AG08396 (cell line): ENCODE measurements at regions not wholly inside any gene's neighbourhood (a gene's known extent, or its start where the extent isn't known, plus 50 kb on each side); places are given as distances from the start of the nearest gene placed in this dataset.

Experiments used
- DNase-seq: peaks from one replicate; pipeline ENCODE4 v3.0.0; 2012; ENCODE audit warnings: low spot score, mixed read lengths

DNA sequence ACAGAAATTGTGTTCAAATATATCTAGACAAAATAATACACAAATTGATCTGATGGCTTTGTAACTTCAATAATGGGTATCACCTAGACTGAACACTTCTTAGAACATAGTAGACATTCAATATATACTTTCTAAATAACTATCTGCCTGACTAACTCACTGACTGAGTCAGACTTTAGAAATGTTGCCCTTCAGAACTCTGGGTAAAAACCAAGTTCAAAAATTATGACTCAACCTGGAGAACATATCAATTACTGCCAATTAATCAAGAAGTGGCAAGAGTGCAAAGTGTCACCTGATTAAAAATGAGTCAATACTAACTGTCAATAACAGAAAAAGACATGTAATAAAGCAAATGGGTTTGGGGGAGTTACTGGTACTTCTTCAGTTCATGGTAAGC is 144.6 kb upstream of the TMCO5A start:
- DNase-seq = peak; percentile 38

DNA sequence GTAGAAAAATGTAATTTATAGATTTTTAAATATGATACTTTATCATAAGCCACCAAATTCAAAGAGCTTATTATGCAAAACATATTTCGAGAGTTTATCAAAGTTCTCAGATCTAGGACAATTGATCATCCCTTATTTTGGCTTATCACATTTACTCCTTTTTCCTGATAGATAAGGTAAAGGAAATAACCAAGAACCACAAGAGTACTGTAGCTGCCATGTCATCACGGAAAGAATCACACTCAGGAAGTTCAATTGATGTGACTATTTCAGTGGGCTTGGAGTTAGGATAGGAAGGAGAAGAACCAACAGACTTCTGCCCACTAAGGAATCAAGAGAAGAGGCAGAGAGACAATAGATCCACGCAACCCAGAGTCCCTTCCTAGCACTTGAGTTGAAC is 142.7 kb upstream of the TMCO5A start:
- DNase-seq = no peak

DNA sequence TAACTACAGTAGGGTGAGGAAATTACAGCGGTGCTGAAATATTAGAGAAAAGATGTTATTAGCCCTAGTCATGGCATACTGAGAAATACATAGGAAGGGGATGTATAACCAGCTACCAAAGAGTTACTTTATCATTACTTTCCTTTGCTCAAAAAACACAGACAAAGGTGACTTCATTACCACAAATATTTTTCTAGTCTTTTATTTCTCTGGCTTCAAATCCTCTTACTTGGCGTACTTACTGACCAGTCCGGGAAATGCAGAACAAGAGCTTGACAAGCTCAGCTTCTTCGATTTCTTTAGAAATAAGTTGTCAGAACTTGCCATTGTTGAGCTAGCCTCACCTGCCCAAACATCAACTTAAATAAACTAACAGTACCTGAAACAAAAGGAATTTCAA is 142.1 kb upstream of the TMCO5A start:
- DNase-seq = no peak

DNA sequence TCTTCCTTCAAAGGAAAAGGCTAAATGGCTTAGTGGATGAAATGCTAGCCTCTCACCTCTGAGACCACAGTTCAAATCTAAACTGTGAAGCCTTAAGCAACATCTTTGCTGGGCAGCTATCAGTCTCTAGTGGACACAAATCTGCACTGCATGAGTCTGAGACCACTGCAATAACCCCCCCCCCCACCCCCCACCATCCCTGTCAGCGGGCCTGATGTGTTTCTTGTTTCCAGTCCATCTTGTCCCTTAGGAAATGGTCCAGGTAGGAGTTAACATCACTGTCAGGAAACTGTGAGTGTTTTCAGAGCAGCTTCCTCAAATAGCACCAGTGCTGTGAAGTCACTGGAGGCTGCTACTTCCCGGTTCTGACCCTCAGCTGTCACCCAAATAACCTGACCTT is 140.6 kb upstream of the TMCO5A start:
- DNase-seq = no peak

DNA sequence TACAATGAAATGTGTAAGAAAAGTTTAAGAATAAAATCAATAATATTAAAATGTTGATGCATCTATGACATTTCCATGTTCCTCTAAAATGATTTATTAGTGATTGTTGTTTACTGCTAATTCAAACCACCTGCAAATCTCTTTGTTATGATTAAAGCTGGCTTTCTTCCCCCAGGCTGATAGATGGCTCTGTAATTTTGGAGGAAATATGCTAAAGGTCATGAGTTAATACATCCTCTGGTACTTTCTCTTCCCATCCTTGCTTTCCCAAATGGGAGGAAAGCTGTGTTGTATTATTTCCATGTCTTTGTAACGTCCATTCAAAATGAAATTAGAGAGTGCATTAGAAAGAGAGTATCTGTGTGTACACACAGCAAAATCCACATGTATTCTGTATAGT is 139.5 kb upstream of the TMCO5A start:
- no peak for DNase-seq

DNA sequence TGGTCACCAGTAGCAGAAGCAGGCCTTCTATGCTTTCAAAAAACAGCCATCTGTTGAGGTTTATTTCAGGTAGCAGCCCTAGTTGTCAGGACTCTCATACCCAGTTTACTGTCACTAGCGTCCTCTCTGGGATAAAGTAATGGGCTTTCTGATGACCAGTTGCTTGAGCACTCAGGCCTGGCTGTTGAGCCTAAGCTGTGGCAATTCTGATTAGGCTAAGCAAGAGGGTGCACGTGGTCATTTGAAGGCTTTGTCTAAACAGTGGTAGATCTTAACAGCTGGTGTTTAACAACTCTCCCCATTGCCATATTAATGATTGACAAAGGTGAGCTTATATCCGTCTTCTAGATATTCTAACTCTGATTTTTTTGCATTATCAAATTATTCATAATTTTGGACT is 132.9 kb upstream of the TMCO5A start:
- no peak for DNase-seq

DNA sequence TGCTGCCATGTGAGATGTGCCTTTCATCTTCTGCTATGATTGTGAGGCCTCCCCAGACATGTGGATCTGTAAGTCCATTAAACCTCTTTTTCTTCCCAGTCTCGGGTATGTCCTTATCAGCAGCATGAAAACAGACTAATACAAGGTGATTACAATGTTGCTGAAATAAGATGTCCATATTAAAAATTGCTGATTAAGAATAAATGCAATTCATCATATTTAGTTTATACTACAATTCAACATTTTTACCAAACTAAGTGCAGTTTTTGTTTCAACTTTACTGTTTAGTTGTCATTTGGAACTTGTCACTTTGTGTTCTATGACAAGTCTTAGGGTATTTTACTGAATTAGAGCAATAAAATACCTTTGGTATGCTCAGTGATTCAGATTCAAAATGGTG is 127.6 kb upstream of the TMCO5A start:
- no peak for DNase-seq

DNA sequence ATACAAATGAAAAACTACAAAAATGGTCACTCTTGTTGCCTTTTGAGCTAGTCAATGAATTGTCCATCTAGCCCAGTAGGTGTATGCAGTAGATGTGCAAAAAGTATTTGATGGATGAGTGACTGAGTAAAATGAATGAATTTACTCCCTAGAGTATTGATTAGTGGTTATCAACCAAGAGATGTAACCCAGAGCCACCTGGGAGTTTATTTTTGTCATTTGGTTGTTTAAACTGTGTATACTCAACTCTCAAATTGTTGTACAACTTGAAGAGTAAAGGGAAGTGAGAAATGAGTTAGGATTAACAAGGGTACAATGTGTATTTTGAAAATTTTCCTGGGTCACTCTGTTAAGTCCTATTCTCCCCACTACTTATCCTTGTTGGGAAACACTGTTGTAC is 124.1 kb upstream of the TMCO5A start:
- DNase-seq = no peak

DNA sequence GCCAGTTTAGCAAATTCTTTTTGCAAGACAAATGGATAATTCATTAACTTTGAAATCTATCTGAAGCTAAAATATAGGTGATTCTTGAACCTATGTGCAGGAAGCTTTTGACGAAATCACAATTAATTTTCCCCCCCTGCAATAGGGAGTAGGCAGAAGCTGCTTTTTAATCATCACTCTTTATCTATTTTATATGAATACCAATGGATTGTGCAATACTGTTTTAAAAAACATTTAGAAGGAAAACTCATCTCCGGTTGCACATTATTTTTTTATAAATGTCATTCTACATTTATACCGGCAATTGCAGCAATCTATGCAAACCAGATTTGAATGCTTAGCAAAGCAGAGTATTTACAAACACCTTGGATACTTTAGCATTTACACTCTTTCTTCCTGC is 121.1 kb upstream of the TMCO5A start:
- DNase-seq = no peak

DNA sequence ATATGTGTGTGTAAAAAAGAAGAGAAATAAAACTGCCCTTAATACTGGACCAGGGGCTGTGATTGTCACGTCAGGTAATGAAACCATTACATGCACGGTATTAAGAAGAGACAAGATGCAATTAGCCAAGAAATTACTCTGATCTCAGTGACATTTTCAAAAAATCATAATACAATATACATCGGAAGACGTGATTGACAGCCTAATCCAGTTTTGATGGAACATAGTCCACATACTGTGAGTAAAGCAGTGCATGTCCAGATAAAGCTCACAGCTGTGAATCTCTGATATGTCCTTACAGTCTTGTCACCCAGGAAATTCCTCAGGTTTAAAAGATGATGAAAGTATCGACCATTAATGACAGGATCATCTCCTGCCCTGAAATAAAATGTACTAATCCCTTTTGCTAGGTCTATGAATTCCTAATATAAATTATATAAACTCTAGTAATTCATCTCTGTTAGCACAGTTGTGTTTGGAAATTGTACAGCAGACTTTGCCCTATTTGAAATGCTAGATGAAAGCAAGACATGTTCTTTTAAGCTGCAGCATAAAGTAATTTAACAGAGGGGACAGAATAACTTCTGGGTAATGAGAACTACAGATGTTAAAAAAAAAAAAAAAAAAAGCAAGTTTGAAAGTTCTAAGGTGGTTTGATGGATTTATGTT is 119.5 kb upstream of the TMCO5A start:
- no peak for DNase-seq

DNA sequence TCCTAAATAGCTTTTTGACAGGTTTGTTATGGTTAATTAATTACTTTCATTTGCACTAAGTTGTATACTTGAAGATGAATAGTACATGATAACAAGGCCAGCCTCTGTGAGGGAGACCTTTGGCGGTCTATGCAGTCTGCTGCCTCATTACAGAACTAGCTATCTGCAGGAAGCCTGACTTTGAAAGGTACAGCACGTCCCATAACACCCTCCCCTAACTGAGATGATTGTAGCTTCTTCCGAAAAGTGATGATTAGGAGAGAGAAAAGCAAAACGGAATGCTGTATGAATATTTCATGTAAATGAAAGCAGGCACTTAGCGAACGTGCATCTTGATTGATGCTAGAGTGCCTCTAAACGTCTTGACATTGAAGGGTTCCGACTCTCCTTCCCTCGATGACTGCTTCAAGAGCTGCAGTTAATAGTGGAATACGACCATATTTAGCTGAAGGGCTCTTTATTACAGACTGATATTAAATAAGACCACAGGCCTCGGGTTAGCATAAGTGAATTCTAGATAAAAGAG is 116.2 kb upstream of the TMCO5A start:
- DNase-seq = no peak

DNA sequence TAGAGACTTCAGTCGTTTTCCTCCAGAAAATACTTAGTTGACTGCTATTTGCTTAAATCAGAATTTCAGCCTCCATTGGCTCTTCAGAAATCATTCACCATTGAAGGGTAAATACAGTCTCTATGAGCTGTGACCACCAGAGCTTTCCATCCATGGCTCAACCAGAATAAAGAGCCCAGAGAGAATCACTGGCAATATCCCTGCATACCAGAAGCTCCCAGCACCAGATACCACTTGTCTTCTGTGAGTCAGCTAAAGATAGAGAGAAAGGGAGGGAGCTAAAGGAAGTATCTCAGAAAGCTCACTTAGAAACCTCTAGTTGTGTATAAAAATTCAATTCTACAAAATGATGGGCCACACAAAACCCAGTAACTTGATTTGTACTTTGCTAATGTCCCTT is 115.2 kb upstream of the TMCO5A start:
- peak; percentile 18 for DNase-seq

DNA sequence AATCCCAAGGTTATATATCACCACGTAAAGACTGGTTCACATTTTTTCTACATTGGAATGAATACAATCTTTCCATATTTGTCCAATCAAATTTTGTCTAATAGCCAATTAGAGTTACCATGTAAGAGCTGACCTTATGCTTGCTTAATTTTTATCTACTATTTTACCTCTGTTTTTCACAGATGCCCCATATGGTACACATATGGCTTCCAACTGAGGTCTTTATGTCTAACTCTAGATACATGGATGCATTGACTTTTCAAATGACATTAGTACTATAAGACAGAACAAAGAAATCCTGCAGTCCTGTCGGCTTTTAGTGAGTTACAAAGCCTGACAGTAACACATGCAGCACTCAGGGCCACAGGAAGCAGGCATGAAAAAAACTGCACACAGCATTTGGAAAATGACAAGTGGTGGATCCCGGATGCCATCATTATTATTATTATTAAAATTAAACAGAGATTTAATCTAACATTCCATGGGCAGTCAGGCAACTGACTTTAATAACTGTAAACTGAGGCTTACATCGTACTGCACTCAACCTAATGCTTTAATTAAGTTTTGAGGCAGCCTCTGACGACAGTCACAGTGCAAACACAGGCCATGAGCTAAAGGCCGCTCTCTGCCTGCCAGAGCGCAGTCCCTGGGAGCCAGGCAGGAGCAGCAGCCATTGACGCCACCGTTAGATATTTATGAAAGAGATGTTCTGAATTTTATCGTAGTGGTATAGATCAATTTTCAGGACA is 113.9 kb upstream of the TMCO5A start:
- no peak for DNase-seq

DNA sequence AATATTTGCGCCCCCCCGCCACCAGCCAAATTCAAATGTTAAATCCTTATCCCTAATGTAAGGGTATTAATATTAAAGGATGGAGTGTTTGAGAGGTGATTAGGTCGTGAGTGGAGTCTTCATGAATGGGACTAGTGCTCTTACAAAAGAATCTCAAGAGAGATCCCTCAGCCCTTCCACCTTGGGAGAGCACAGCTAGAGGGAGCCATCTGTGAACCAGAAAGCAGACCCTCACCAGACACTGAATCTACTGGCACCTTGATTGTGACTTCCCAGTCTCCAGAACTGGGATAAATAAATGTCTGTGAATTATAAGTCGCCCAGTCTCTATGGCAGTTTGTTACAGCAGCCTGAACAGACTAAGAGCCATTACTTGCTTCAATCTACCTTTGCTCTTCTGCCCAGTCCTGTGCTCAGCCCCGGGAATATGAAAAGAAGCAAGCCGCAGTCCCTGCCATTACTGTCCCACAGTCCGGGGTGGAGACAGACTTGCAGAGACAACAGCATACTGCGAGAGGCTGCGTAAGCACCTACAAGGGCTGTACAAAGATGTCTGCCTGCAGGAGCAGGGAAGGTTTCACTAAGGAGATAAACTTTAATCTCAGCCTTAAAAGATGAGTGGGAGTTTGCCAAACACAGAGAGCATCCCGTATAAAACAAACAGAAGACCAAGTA is 110.7 kb upstream of the TMCO5A start:
- no peak for DNase-seq

DNA sequence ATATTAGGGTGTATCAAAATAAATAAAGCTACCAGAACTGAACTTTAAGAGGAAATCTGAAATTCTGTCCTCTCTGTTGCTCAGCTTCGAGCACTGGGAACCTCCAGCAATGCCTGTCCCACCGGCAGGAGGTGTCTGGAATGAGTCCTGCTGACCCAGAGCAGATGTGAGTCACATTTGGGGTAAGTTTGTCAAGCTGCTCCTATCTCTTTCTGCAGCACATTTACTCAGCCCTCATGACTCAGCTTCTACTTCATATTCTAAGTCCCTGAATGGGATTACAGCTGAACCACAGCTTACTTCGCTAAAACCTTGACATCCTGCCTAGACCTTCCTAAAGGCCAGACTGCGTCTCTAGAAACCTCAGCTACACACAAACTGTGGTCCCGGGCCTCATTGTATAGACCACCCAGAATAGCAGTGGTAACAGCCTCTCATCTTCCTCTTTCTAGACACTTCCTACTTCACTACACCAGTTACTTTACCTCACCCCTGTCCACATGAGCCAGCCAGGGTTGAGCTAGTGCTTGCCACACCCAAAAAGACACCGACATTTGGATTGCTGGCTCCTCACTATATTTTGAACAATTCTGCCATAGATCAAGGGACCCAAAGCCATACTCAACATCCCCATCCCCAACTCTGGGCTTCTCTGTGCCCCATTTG is 109.6 kb upstream of the TMCO5A start:
- peak; percentile 82 for DNase-seq

DNA sequence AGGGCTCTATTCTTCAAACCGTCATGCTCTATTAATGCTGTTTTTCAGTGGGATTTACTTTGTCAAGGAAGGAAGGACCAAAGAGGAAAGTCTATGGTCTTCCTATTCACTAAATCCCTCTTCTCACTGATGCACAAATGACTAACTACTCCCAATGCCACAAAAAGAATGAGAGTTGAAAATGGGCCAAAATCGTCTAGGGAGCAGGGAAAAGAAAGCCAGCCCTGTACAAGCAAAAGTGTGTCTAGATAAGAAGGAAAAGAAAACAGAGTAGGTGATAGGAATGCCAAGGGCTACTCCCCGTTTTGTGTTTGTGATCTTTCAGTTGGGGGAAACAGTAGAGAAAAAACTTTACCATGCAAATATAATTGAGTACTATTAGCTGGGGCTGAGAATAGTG is 97.2 kb upstream of the TMCO5A start:
- no peak for DNase-seq

DNA sequence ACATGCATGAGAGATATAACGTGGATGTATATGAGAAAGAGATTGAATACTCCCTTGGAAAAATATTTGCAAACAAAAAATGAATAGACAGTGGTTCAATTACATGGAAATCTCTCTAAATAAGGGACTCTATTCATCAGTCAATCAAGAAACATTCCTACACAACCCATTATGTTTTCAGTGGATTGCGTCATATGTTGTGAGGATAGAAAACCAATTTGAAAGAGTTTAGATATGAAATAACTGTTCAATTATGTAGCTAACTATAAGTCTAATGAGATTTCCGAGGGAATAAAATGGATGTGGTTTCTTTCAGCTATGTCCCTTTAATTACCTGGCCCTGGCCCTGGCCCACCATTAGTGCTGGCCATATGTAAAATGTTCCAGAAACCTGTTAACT is 86.7 kb upstream of the TMCO5A start:
- DNase-seq = no peak

DNA sequence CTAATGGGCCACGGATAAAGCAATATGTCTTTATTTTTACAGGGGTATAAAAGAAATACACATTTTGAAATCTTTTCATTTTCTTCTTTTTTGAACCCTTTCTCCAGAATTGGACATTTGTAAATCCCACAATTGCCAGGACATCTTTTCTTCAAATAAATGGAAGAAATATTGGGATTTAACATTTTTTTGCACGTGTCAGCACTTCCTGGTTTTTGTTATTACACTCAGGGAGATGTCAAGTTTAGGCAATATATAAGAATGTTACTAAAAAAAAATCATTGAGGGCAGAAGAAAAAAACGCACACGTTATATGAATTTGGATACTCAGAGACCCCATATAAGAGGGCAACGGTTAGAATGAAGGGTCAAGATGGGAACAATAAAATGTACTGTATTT is 78.3 kb upstream of the TMCO5A start:
- DNase-seq = no peak

DNA sequence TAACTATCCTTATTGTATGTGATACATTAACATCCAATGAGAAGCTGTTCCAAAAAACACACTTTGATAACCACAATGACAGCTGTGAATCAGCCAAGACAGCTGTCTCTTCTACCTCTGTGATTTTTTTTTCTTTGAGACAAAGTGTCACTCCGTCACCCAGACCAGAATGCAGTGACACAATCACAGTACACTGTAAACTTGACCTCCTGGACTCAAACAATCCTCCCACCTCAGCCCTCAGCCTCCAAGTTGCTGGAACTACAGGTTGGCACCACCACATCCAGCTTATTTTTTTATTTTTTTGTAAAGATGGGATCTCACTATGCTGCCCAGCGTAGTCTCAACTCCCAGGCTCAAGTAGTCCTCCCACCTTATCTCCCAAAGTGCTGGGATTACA is 73.5 kb upstream of the TMCO5A start:
- no peak for DNase-seq

DNA sequence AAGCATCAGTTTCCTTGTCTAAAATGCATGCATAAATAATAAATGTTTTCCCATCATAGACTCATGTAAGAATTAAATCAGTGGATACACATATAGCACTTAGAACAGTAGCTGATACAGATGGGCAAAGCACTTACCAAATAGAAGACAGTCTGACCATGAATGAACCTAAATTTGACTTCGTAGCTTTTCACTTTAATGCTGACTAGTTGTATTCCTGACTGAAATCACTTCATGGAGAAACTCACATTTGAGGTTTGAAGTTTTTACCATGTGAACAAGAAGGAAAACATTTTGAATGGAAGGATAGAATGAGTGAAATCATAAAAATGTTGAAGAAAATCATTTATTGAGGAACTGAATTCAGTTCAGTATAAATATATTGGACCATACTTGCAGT is 68.8 kb upstream of the TMCO5A start:
- DNase-seq = no peak

DNA sequence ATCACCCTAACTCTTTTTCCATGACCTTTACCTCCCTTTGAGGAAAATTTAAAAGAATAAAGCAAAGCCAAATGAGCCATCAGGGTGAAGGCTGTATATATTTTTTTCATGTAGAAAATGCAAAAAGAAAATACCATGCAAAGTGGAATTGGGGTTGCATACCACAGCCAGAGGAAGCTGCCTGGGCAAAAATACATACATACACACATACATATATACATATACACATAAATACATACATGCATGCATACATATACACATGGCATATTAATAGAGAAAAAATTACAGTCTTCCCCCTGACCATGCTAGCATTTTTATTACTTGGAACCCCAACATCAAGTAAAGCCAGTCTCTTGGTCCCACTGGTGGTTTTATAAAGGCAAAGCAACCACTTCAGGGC is 63.7 kb upstream of the TMCO5A start:
- no peak for DNase-seq

DNA sequence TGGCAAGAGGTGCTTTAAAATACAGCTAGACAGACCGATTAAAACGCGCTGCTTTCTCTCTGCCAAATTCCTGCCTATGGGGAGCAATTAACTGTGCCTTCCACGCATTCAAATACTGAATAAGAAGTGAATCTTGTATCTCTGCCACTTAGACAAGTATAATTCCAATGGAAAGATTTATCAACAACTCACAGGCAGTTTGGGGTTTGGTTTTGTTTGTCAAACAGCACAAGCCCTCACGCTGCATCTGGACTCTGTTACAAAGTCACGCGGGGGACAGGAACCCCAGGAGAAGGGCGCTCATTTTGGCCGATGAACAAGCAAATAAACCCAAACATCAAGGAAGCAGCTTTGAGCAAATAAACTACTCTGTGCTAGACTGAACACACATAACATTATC is 61.8 kb upstream of the TMCO5A start:
- DNase-seq = no peak

DNA sequence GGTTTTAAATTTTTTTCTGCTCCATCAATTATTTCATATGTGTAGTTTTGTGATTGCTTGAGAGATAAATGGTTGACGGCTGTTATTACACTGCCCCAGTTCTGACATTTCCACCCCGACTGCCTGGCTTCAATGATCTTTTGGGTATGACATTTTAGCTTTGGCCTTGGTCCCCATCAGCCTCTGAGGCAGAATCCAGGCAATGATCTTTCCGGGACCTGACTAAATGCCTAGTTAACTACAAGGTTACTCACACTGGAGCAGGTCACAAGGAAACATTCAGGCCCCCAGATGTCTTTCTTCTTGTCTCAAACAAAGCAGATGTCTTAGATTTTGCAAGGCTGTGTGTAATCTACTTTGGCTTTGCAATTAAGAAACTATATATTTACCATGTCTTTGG is 61.1 kb upstream of the TMCO5A start:
- no peak for DNase-seq
